Trophoblast cell (in vitro differentiated cells and primary cell): ENCODE measurements at regions not wholly inside any gene's neighbourhood (a gene's known extent, or its start where the extent isn't known, plus 50 kb on each side); places are given as distances from the start of the nearest gene placed in this dataset.

Experiments
- DNase-seq, 2 donors: peaks; one replicate each; pipeline ENCODE4 v3.0.0-alpha.2; 2016
- H2AFZ ChIP-seq: 2 replicates; pipeline ENCODE4 v1.6.1; 2013; ENCODE audit warnings: low read length, moderate library complexity, mild to moderate bottlenecking; ENCODE audit not compliant: insufficient read depth, poor library complexity
- H2AK5ac ChIP-seq: 2 replicates; pipeline ENCODE4 v1.6.1; 2013; ENCODE audit warnings: mild to moderate bottlenecking, low read length
- H2BK120ac ChIP-seq: 2 replicates; pipeline ENCODE4 v1.6.1; 2013; ENCODE audit warnings: low read length, mild to moderate bottlenecking, moderate library complexity; ENCODE audit not compliant: insufficient read depth, poor library complexity
- H2BK12ac ChIP-seq: 2 replicates; pipeline ENCODE4 v1.6.1; 2013; ENCODE audit warnings: mild to moderate bottlenecking, low read length, moderate library complexity
- H2BK5ac ChIP-seq: 2 replicates; pipeline ENCODE4 v1.6.1; 2013; ENCODE audit warnings: low read length, low read depth, moderate library complexity, mild to moderate bottlenecking; ENCODE audit not compliant: poor library complexity
- H3K14ac ChIP-seq: 2 replicates; pipeline ENCODE4 v1.6.1; 2013; ENCODE audit warnings: mild to moderate bottlenecking, low read length
- H3K18ac ChIP-seq: 2 replicates; pipeline ENCODE4 v1.6.1; 2013; ENCODE audit warnings: mild to moderate bottlenecking, low read length
- H3K23ac ChIP-seq: 2 replicates; pipeline ENCODE4 v1.6.1; 2013; ENCODE audit warnings: low read length
- H3K27ac ChIP-seq: 2 replicates; pipeline ENCODE4 v1.5.1; 2013; ENCODE audit warnings: low read depth, mild to moderate bottlenecking, inconsistent platforms, low read length, moderate library complexity
- H3K27me3 ChIP-seq: 2 replicates; pipeline ENCODE4 v1.6.1; 2013; ENCODE audit warnings: inconsistent platforms, mild to moderate bottlenecking, low read length, moderate library complexity; ENCODE audit not compliant: insufficient read depth
- H3K36me3 ChIP-seq, 2 experiments: 1 replicate in 1 of 2; 2 replicates in 1 of 2; pipeline ENCODE4 v1.6.1; 2013; ENCODE audit warnings: low read length in 2 of 2, mild to moderate bottlenecking in 2 of 2, moderate library complexity in 1 of 2; ENCODE audit not compliant: insufficient read depth in 2 of 2, control insufficient read depth in 1 of 2
- H3K4ac ChIP-seq: 2 replicates; pipeline ENCODE4 v1.6.1; 2013; ENCODE audit warnings: low read depth, mild to moderate bottlenecking, low read length, moderate library complexity
- H3K4me1 ChIP-seq, 2 experiments: 1 replicate in 1 of 2; 2 replicates in 1 of 2; pipeline ENCODE4 v1.6.1; 2013; ENCODE audit warnings: low read length in 2 of 2, mild to moderate bottlenecking in 2 of 2, moderate library complexity in 1 of 2; ENCODE audit not compliant: insufficient read depth in 2 of 2, control insufficient read depth in 1 of 2
- H3K4me2 ChIP-seq: 2 replicates; pipeline ENCODE4 v1.6.1; 2013; ENCODE audit warnings: inconsistent platforms, mild to moderate bottlenecking, low read length, moderate library complexity
- H3K4me3 ChIP-seq: 2 replicates; pipeline ENCODE4 v1.5.1; 2013; ENCODE audit warnings: mild to moderate bottlenecking, low read depth, low read length, inconsistent platforms
- H3K79me1 ChIP-seq: one replicate; pipeline ENCODE4 v1.6.1; 2013; ENCODE audit warnings: low read length
- H3K79me2 ChIP-seq: 2 replicates; pipeline ENCODE4 v1.6.1; 2013; ENCODE audit warnings: low read length, mild to moderate bottlenecking; ENCODE audit not compliant: control insufficient read depth, insufficient read depth, poor library complexity
- H3K9ac ChIP-seq: 2 replicates; pipeline ENCODE4 v1.6.1; 2013; ENCODE audit warnings: mild to moderate bottlenecking, low read length
- H3K9me3 ChIP-seq: 2 replicates; pipeline ENCODE4 v1.6.1; 2013; ENCODE audit warnings: low read depth, mild to moderate bottlenecking, control low read depth, inconsistent platforms, low read length; ENCODE audit not compliant: insufficient read depth
- H4K12ac ChIP-seq: 2 replicates; pipeline ENCODE4 v1.6.1; 2013; ENCODE audit warnings: low read depth, mild to moderate bottlenecking, low read length, moderate library complexity
- H4K8ac ChIP-seq: 2 replicates; pipeline ENCODE4 v1.6.1; 2013; ENCODE audit warnings: low read depth, mild to moderate bottlenecking, low read length, moderate library complexity
- H4K91ac ChIP-seq: one replicate; pipeline ENCODE4 v1.6.1; 2013; ENCODE audit warnings: low read depth, mild to moderate bottlenecking, low read length, moderate library complexity
- WGBS: extraction: QIAGEN DNeasy Blood & Tissue Kit; methylation state at CpG from one replicate; pipeline ENCODE4 v1.1.7; 2013; ENCODE audit warnings: missing lambda C conversion rate; ENCODE audit not compliant: insufficient read length, insufficient coverage; ENCODE audit errors: extremely low coverage; 5-methylcytosine and 5-hydroxymethylcytosine counted together

DNA sequence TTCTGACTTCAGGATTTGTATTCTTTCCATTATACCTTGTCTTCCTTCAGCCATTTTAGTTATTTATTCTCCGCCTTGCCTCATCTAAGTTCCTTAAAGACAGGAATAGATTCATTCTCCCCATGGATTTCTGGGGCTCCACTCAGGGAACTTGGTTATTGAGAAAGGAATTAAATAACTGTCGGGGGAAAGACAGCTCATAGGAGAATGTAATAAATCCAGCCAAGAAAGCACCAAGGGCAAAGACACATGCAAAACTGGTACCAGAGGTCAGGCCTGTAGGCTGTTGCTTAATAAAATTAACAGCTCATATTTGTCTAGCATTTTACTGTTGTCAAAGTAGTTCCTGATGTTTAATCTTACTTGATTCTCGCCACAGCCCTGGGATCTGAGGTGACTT is 357.2 kb downstream of the TMEM38B start:
- Histone ChIP-seq H3K36me3 (no peaks in the 10 kb centered on the region), H3K4me1 (no peaks in the 10 kb centered on the region), H3K18ac (no peak overlapping the region), H2BK120ac (no peak overlapping the region), H3K79me2 (no peaks in the 10 kb centered on the region), H3K9me3 (no peaks in the 10 kb centered on the region), H4K91ac (no peak overlapping the region), H3K9ac (no peak overlapping the region), H4K12ac (no peak overlapping the region), H3K14ac (no peak overlapping the region), H3K27me3 (no peaks in the 10 kb centered on the region), H3K4ac (no peak overlapping the region), H3K27ac (no peak overlapping the region), H3K4me3 (no peak overlapping the region), H2AK5ac (no peak overlapping the region), H2BK12ac (no peak overlapping the region), H3K4me2 (no peak overlapping the region), H4K8ac (no peak overlapping the region), H3K23ac (no peak overlapping the region), H2BK5ac (no peak overlapping the region), H3K79me1 (no peaks in the 10 kb centered on the region), H2AFZ (no peak overlapping the region)
- WGBS, result no CpG with 5 or more reads among the region's 3 CpGs
- no peak for DNase-seq

GRCh38 chr9:106052166-106052565 is 357.8 kb downstream of the TMEM38B start:
- H3K4ac ChIP-seq, result no peak overlapping the region
- no peak overlapping the region for H2BK12ac ChIP-seq
- no peaks in the 10 kb centered on the region for H3K4me1 ChIP-seq
- no peak overlapping the region for H4K8ac ChIP-seq
- H3K27me3 ChIP-seq, result no peaks in the 10 kb centered on the region
- no peak overlapping the region for H3K27ac ChIP-seq
- H3K4me2 ChIP-seq, result no peak overlapping the region
- no peak overlapping the region for H3K4me3 ChIP-seq
- H2AFZ ChIP-seq, result no peak overlapping the region
- no peak overlapping the region for H4K91ac ChIP-seq
- no peaks in the 10 kb centered on the region for H3K9me3 ChIP-seq
- no CpG with 5 or more reads among the region's 2 CpGs for WGBS
- no peak for DNase-seq
- H2BK120ac ChIP-seq, result no peak overlapping the region
- no peak overlapping the region for H2AK5ac ChIP-seq
- no peak overlapping the region for H2BK5ac ChIP-seq
- no peaks in the 10 kb centered on the region for H3K79me2 ChIP-seq
- no peak overlapping the region for H3K23ac ChIP-seq
- H4K12ac ChIP-seq, result no peak overlapping the region
- no peak overlapping the region for H3K18ac ChIP-seq
- no peaks in the 10 kb centered on the region for H3K36me3 ChIP-seq
- no peaks in the 10 kb centered on the region for H3K79me1 ChIP-seq
- H3K9ac ChIP-seq, result no peak overlapping the region
- H3K14ac ChIP-seq, result no peak overlapping the region

- Histone ChIP-seq H2AK5ac (no peak overlapping the region), H3K23ac (no peak overlapping the region), H2AFZ (no peak overlapping the region), H3K9ac (no peak overlapping the region), H2BK5ac (no peak overlapping the region), H2BK12ac (no peak overlapping the region), H3K36me3 (no peaks in the 10 kb centered on the region), H3K4me2 (no peak overlapping the region), H3K27ac (no peak overlapping the region), H3K27me3 (no peaks in the 10 kb centered on the region), H3K14ac (no peak overlapping the region), H3K18ac (no peak overlapping the region), H2BK120ac (no peak overlapping the region), H3K9me3 (no peaks in the 10 kb centered on the region), H3K4me3 (no peak overlapping the region), H3K79me2 (no peaks in the 10 kb centered on the region), H3K4ac (no peak overlapping the region), H4K12ac (no peak overlapping the region), H3K79me1 (no peaks in the 10 kb centered on the region), H3K4me1 (no peaks in the 10 kb centered on the region), H4K91ac (no peak overlapping the region), H4K8ac (no peak overlapping the region)
- WGBS, result no CpG with 5 or more reads among the region's 2 CpGs
- DNase-seq, result no peak
Measured at GRCh38 chr9:106052735-106053134, 358.4 kb downstream of the TMEM38B start.

DNA sequence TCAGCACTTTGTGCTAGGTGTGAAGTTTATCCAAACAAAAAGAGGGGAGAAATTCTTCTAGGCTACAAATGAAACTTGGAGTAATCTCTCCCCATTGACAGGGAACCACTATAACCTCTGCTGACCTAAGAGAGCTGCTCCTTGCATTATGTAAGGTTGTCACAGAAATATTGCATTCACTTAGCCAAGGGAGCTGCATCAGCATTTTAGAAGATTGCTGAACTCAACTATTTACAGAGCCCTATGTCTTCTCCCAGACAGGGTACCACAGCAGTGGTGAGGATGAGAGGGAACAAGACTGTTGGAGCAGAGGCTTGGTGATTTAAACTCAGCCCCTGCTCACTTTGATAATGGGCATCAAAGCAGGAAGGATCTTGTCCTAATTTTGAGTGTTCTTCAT is 362.0 kb downstream of the TMEM38B start:
- H3K79me2 ChIP-seq, result no peaks in the 10 kb centered on the region
- H3K14ac ChIP-seq, result no peak overlapping the region
- no peaks in the 10 kb centered on the region for H3K27me3 ChIP-seq
- no peak overlapping the region for H4K12ac ChIP-seq
- H3K18ac ChIP-seq, result no peak overlapping the region
- H4K8ac ChIP-seq, result no peak overlapping the region
- H3K27ac ChIP-seq, result no peak overlapping the region
- no peaks in the 10 kb centered on the region for H3K79me1 ChIP-seq
- H4K91ac ChIP-seq, result no peak overlapping the region
- no peak overlapping the region for H2BK5ac ChIP-seq
- H3K9ac ChIP-seq, result no peak overlapping the region
- no peaks in the 10 kb centered on the region for H3K4me1 ChIP-seq
- no peak overlapping the region for H2BK12ac ChIP-seq
- H2AFZ ChIP-seq, result no peak overlapping the region
- H2BK120ac ChIP-seq, result no peak overlapping the region
- peaks cover 15% of the 10 kb centered on the region for H3K9me3 ChIP-seq
- no peaks in the 10 kb centered on the region for H3K36me3 ChIP-seq
- no peak overlapping the region for H3K4me2 ChIP-seq
- no peak for DNase-seq
- no peak overlapping the region for H3K4ac ChIP-seq
- H2AK5ac ChIP-seq, result no peak overlapping the region
- H3K4me3 ChIP-seq, result no peak overlapping the region
- no peak overlapping the region for H3K23ac ChIP-seq

DNA sequence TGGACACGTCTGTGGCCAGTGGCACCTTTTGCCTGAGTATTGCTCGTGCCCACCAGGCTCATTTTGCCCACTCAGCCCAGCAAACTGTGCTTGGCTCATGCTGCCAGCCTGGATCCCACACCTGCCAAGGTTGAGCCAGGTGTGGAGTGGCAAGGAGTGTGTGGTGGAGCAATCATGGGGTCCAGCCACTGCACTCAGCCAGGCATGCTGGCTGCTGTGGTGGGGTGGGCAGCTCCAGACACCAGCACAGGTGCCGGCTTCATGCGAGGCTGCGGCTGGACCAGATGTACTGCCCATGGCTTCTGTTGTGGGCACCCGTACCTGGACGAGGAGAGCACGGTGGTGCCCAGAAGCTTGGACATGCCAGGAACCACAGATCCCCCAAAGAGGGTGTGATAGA is 364.1 kb downstream of the TMEM38B start:
- no peak overlapping the region for H3K4me2 ChIP-seq
- H3K4ac ChIP-seq, result no peak overlapping the region
- no peaks in the 10 kb centered on the region for H3K79me1 ChIP-seq
- H3K23ac ChIP-seq, result no peak overlapping the region
- no peak overlapping the region for H3K14ac ChIP-seq
- H3K9ac ChIP-seq, result no peak overlapping the region
- no peak overlapping the region for H3K27ac ChIP-seq
- H2AFZ ChIP-seq, result no peak overlapping the region
- H4K12ac ChIP-seq, result no peak overlapping the region
- no peaks in the 10 kb centered on the region for H3K27me3 ChIP-seq
- H4K8ac ChIP-seq, result no peak overlapping the region
- H3K4me1 ChIP-seq, result no peaks in the 10 kb centered on the region
- no CpG with 5 or more reads among the region's 8 CpGs for WGBS
- peaks cover 15% of the 10 kb centered on the region for H3K9me3 ChIP-seq
- no peaks in the 10 kb centered on the region for H3K79me2 ChIP-seq
- H3K36me3 ChIP-seq, result no peaks in the 10 kb centered on the region
- H3K4me3 ChIP-seq, result peak overlapping the region; percentile 33
- no peak for DNase-seq
- no peak overlapping the region for H3K18ac ChIP-seq
- H2AK5ac ChIP-seq, result no peak overlapping the region
- H4K91ac ChIP-seq, result no peak overlapping the region
- no peak overlapping the region for H2BK12ac ChIP-seq
- H2BK5ac ChIP-seq, result no peak overlapping the region
- no peak overlapping the region for H2BK120ac ChIP-seq
